H1 (cell line): ENCODE measurements at regions not wholly inside any gene's neighbourhood (a gene's known extent, or its start where the extent isn't known, plus 50 kb on each side); places are given as distances from the start of the nearest gene placed in this dataset.

Source experiments
- BACH1 ChIP-seq: IDR thresholded peaks from 2 replicates; pipeline ENCODE4 v1.6.1; 2012; ENCODE audit warnings: low read length, improper control_type of control experiment
- CBX8 ChIP-seq: fragments of 300-800, 300-1000 bp; sonication (generic); IDR thresholded peaks from 2 replicates; pipeline ENCODE4 v1.7.1; 2016; ENCODE audit warnings: low read depth, low read length, borderline replicate concordance
- CHD2 ChIP-seq: IDR thresholded peaks from 2 replicates; pipeline ENCODE4 v1.6.1; 2012; ENCODE audit warnings: low read length, improper control_type of control experiment
- RAD21 ChIP-seq, 2 experiments: IDR thresholded peaks in 1 of 2; conservative IDR thresholded peaks in 1 of 2; 2 replicates each; pipeline ENCODE4 v1.6.1; 2011; ENCODE audit warnings: low read depth in 2 of 2, low read length in 2 of 2, improper control_type of control experiment in 1 of 2, inconsistent platforms in 1 of 2, mild to moderate bottlenecking in 1 of 2, moderate library complexity in 1 of 2
- SIRT6 ChIP-seq: IDR thresholded peaks from one replicate; pipeline ENCODE4 v1.7.1; 2012; ENCODE audit warnings: low read length, inconsistent platforms

- TF ChIP-seq CHD2 = no peak
- TF ChIP-seq RAD21 (IDR thresholded peaks at IDR 0.05 in 1 of 2, conservative IDR thresholded peaks at IDR 0.05 in 1 of 2; ENCODE audit: low read depth in 2 of 2, low read length in 2 of 2) = no peak
- no peak for TF ChIP-seq SIRT6
- TF ChIP-seq BACH1 = no peak
- TF ChIP-seq CBX8 = no peak
These were observed 85.5 kb upstream of the RSPO3 start (continued) for GRCh38 chr6:127032971-127033370.
